ENCODE measurements at regions not wholly inside any gene's neighbourhood (a gene's known extent, or its start where the extent isn't known, plus 50 kb on each side); places are given as distances from the start of the nearest gene placed in this dataset.

GRCh38 chr1:73911849-73912248, 286.1 kb downstream of the LRRIQ3 start:
- CTCF ChIA-PET (ENCODE audit: partially characterized antibody) = no interaction called here
- no peaks in the 10 kb centered on the region for H3K27me3 Mint-ChIP-seq
- no peaks in the 10 kb centered on the region for H3K4me1 Mint-ChIP-seq
- H3K27ac Mint-ChIP-seq = no peak overlapping the region
- Histone ChIP-seq H3K27me3 (ENCODE audit: insufficient read depth, low read length) (no peaks in the 10 kb centered on the region), H3K27ac (ENCODE audit: low read depth, low read length) (no peak overlapping the region), H3K36me3 (ENCODE audit: insufficient read depth, low read length) (no peaks in the 10 kb centered on the region), H3K4me3 (ENCODE audit: low read length in 2 of 2) (no peak overlapping the region), H3K4me1 (ENCODE audit: insufficient read depth, low read length) (no peaks in the 10 kb centered on the region), H3K9me3 (ENCODE audit: control insufficient read depth in 1 of 2, low read length in 2 of 2) (no peaks in the 10 kb centered on the region)
- DNase-seq = no peak
- POLR2A ChIA-PET (ENCODE audit: partially characterized antibody) = no interaction called here
- no peaks in the 10 kb centered on the region for H3K36me3 Mint-ChIP-seq
- intact Hi-C loops (cut with micrococcal nuclease) = no loop called here
- peaks cover 2 to 27% (median 13%) of the 10 kb centered on the region in 8 donors for H3K9me3 Mint-ChIP-seq
- no peak overlapping the region for H3K4me3 Mint-ChIP-seq

DNA sequence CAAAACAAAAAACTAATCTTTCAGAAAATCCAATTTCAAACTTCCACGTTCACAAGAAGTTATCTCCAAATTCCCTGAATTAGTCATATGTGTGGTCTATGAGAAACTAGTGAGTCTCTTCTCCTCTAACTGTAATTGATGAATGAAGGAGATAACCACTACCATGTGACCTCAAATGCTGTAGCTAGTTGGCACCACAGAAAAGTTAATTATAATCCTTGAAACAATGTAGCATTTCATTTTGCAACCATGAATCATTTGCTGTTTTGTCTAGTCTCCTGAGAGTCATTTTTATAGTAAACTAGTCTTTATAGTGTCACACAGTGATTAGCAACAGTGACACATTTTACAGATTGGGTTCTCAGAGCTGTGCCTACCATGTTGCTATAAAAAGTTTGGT, 287.5 kb downstream of the LRRIQ3 start:
- ChIA-PET POLR2A (ENCODE audit: partially characterized antibody) (no interaction called here), CTCF (ENCODE audit: partially characterized antibody) (no interaction called here)
- Histone ChIP-seq H3K27ac (ENCODE audit: low read depth, low read length) (no peak overlapping the region), H3K36me3 (ENCODE audit: insufficient read depth, low read length) (no peaks in the 10 kb centered on the region), H3K4me1 (ENCODE audit: insufficient read depth, low read length) (no peaks in the 10 kb centered on the region), H3K4me3 (ENCODE audit: low read length in 2 of 2) (no peak overlapping the region), H3K9me3 (ENCODE audit: control insufficient read depth in 1 of 2, low read length in 2 of 2) (no peaks in the 10 kb centered on the region), H3K27me3 (ENCODE audit: insufficient read depth, low read length) (no peaks in the 10 kb centered on the region)
- H3K27ac Mint-ChIP-seq = no peak overlapping the region
- H3K4me3 Mint-ChIP-seq = no peak overlapping the region
- no peaks in the 10 kb centered on the region for H3K4me1 Mint-ChIP-seq
- no peaks in the 10 kb centered on the region for H3K36me3 Mint-ChIP-seq
- intact Hi-C loops (cut with micrococcal nuclease) = no loop called here
- no peaks in the 10 kb centered on the region for H3K27me3 Mint-ChIP-seq
- peaks cover 2 to 27% (median 13%) of the 10 kb centered on the region in 8 donors for H3K9me3 Mint-ChIP-seq
- no peak for DNase-seq

- intact Hi-C loops (cut with micrococcal nuclease) = no loop called here
- no peak overlapping the region for H3K4me3 ChIP-seq (ENCODE audit: low read length in 2 of 2)
- H3K9me3 ChIP-seq (ENCODE audit: control insufficient read depth in 1 of 2, low read length in 2 of 2) = no peaks in the 10 kb centered on the region
- peaks cover 2 to 27% (median 13%) of the 10 kb centered on the region in 8 donors for H3K9me3 Mint-ChIP-seq
- H3K27ac ChIP-seq (ENCODE audit: low read depth, low read length) = no peak overlapping the region
- POLR2A ChIA-PET (ENCODE audit: partially characterized antibody) = no interaction called here
- no peaks in the 10 kb centered on the region for H3K27me3 ChIP-seq (ENCODE audit: insufficient read depth, low read length)
- H3K4me1 Mint-ChIP-seq = no peaks in the 10 kb centered on the region
- H3K27me3 Mint-ChIP-seq = no peaks in the 10 kb centered on the region
- no peaks in the 10 kb centered on the region for H3K36me3 Mint-ChIP-seq
- no peaks in the 10 kb centered on the region for H3K36me3 ChIP-seq (ENCODE audit: insufficient read depth, low read length)
- no peaks in the 10 kb centered on the region for H3K4me1 ChIP-seq (ENCODE audit: insufficient read depth, low read length)
- no peak overlapping the region for H3K27ac Mint-ChIP-seq
- CTCF ChIA-PET (ENCODE audit: partially characterized antibody) = no interaction called here
- DNase-seq = no peak
- H3K4me3 Mint-ChIP-seq = no peak overlapping the region
Observed at GRCh38 chr1:73910062-73910461, 287.9 kb downstream of the LRRIQ3 start.

DNA sequence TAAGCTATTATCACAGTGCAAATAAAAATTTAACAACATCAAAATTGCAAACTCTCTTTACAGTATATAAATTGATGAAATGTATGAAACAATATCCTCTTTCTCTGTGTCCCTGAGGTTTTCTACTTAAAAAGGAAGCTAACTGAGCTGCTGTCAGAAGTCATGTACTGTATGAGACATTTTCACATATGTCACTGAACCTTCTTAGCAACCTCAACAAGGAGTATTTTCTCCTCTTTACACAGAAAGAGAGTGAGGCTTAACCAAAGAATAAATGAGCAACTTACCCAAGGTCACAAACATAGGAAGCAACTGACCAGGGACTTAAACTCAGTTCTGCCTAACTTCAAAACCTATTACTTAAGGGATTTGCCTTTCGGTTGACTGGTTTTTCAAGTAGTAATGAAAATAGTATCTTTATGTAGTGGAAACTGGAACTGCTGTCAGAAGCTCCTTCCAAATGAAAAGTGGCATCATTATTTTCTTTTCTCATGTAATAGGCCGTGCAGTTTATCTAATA, 288.9 kb downstream of the LRRIQ3 start:
- Histone ChIP-seq H3K4me1 (ENCODE audit: insufficient read depth, low read length) (no peaks in the 10 kb centered on the region), H3K27ac (ENCODE audit: low read depth, low read length) (no peak overlapping the region), H3K4me3 (ENCODE audit: low read length in 2 of 2) (no peak overlapping the region), H3K9me3 (ENCODE audit: control insufficient read depth in 1 of 2, low read length in 2 of 2) (no peaks in the 10 kb centered on the region), H3K27me3 (ENCODE audit: insufficient read depth, low read length) (no peaks in the 10 kb centered on the region), H3K36me3 (ENCODE audit: insufficient read depth, low read length) (no peaks in the 10 kb centered on the region)
- no peaks in the 10 kb centered on the region for H3K4me1 Mint-ChIP-seq
- H3K9me3 Mint-ChIP-seq = peaks cover 2 to 25% (median 13%) of the 10 kb centered on the region in 8 donors
- ChIA-PET POLR2A (ENCODE audit: partially characterized antibody) (no interaction called here), CTCF (ENCODE audit: partially characterized antibody) (no interaction called here)
- H3K27ac Mint-ChIP-seq = no peak overlapping the region
- no peak overlapping the region for H3K4me3 Mint-ChIP-seq
- no peak for DNase-seq
- intact Hi-C loops (cut with micrococcal nuclease) = no loop called here
- no peaks in the 10 kb centered on the region for H3K27me3 Mint-ChIP-seq
- H3K36me3 Mint-ChIP-seq = no peaks in the 10 kb centered on the region

DNA sequence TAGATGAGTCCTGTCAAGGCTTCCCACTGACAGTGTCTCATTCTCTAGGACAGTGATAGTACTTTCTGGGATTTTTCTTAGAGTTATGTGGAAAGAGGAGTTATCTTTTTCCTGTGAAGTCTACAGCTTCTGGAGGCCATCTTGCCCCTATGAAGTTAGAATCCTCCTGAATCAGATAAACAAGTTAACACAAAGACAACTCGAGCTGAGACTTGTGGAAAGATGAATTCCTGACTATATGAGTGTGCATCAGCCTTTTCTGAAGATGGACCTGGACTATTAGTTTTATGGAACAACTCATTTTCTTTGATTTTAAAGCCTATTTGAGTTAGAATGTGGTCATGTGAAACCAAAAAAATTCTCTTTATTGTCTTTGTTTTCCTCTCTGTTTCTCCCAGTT, 290.9 kb downstream of the LRRIQ3 start:
- no peak overlapping the region for H3K4me3 Mint-ChIP-seq
- POLR2A ChIA-PET (ENCODE audit: partially characterized antibody) = no interaction called here
- DNase-seq = no peak
- no peak overlapping the region for H3K4me3 ChIP-seq (ENCODE audit: low read length in 2 of 2)
- intact Hi-C loops (cut with micrococcal nuclease) = no loop called here
- H3K36me3 ChIP-seq (ENCODE audit: insufficient read depth, low read length) = no peaks in the 10 kb centered on the region
- H3K27ac Mint-ChIP-seq = no peak overlapping the region
- no peaks in the 10 kb centered on the region for H3K27me3 ChIP-seq (ENCODE audit: insufficient read depth, low read length)
- CTCF ChIA-PET (ENCODE audit: partially characterized antibody) = no interaction called here
- no peaks in the 10 kb centered on the region for H3K4me1 ChIP-seq (ENCODE audit: insufficient read depth, low read length)
- H3K9me3 Mint-ChIP-seq = peaks cover 0 to 11% (median 2%) of the 10 kb centered on the region in 8 donors
- no peaks in the 10 kb centered on the region for H3K4me1 Mint-ChIP-seq
- no peaks in the 10 kb centered on the region for H3K36me3 Mint-ChIP-seq
- no peaks in the 10 kb centered on the region for H3K9me3 ChIP-seq (ENCODE audit: control insufficient read depth in 1 of 2, low read length in 2 of 2)
- no peak overlapping the region for H3K27ac ChIP-seq (ENCODE audit: low read depth, low read length)
- no peaks in the 10 kb centered on the region for H3K27me3 Mint-ChIP-seq

GRCh38 chr1:73903092-73903491, 294.9 kb downstream of the LRRIQ3 start:
- no peak for DNase-seq
- Histone ChIP-seq H3K4me1 (ENCODE audit: insufficient read depth, low read length) (no peaks in the 10 kb centered on the region), H3K9me3 (ENCODE audit: control insufficient read depth in 1 of 2, low read length in 2 of 2) (no peaks in the 10 kb centered on the region), H3K27me3 (ENCODE audit: insufficient read depth, low read length) (no peaks in the 10 kb centered on the region), H3K27ac (ENCODE audit: low read depth, low read length) (no peak overlapping the region), H3K4me3 (ENCODE audit: low read length in 2 of 2) (no peak overlapping the region), H3K36me3 (ENCODE audit: insufficient read depth, low read length) (no peaks in the 10 kb centered on the region)
- no peak overlapping the region for H3K27ac Mint-ChIP-seq
- no peaks in the 10 kb centered on the region for H3K27me3 Mint-ChIP-seq
- no peaks in the 10 kb centered on the region for H3K4me1 Mint-ChIP-seq
- POLR2A ChIA-PET (ENCODE audit: partially characterized antibody) = no interaction called here
- H3K36me3 Mint-ChIP-seq = no peaks in the 10 kb centered on the region
- H3K4me3 Mint-ChIP-seq = no peak overlapping the region
- intact Hi-C loops (cut with micrococcal nuclease) = no loop called here
- CTCF ChIA-PET (ENCODE audit: partially characterized antibody) = no interaction called here
- H3K9me3 Mint-ChIP-seq = peaks cover 0 to 4% (median 0%) of the 10 kb centered on the region in 8 donors

DNA sequence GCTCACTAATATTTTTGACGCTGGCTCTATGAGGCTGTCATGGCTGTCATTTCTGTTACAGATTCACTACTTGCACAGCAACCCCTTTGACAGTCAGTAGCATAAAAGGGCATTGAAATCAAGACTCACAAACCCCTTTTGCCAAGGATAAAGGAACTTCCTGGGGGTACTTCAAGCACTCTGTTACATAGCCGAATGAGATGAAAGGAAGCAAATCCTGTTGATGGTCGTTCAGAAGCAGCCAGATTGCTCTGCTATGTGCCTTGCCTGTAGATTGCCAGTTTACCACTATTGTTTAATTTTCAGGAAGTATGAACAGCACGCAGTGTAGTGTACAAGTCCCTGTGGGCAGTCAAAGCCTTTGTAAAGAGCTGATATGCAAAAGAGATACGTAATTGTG, 296.2 kb downstream of the LRRIQ3 start:
- no peak for DNase-seq
- Histone ChIP-seq H3K27ac (ENCODE audit: low read depth, low read length) (no peak overlapping the region), H3K9me3 (ENCODE audit: control insufficient read depth in 1 of 2, low read length in 2 of 2) (no peaks in the 10 kb centered on the region), H3K4me1 (ENCODE audit: insufficient read depth, low read length) (no peaks in the 10 kb centered on the region), H3K4me3 (ENCODE audit: low read length in 2 of 2) (no peak overlapping the region), H3K36me3 (ENCODE audit: insufficient read depth, low read length) (no peaks in the 10 kb centered on the region), H3K27me3 (ENCODE audit: insufficient read depth, low read length) (no peaks in the 10 kb centered on the region)
- Mint-ChIP-seq H3K27me3 (no peaks in the 10 kb centered on the region), H3K9me3 (peaks cover 0 to 4% (median 0%) of the 10 kb centered on the region in 8 donors), H3K27ac (no peak overlapping the region), H3K36me3 (no peaks in the 10 kb centered on the region), H3K4me1 (no peaks in the 10 kb centered on the region), H3K4me3 (no peak overlapping the region)
- intact Hi-C loops (cut with micrococcal nuclease) = no loop called here
- POLR2A ChIA-PET (ENCODE audit: partially characterized antibody) = no interaction called here
- CTCF ChIA-PET (ENCODE audit: partially characterized antibody) = no interaction called here

DNA sequence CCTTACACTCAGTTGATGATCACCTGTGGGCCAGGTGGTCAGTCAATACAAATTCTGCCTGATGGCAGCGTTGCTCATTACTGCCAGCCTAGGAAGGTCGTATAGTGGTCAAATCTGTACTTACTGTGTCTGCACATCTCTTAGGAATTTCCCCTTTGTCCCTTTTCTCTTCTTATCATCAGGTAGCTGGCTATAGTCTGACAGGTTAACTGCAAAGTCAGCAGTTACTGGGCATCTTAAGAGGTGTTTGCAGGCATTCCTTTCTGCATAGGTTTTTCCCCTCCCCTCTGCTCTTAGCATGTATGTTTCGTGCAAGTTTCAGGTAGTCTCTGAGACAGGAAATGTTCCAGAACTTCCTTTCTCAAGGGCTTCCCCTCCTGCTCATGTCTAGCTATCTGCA, 298.7 kb downstream of the LRRIQ3 start:
- Histone ChIP-seq H3K4me1 (ENCODE audit: insufficient read depth, low read length) (no peaks in the 10 kb centered on the region), H3K9me3 (ENCODE audit: control insufficient read depth in 1 of 2, low read length in 2 of 2) (no peaks in the 10 kb centered on the region), H3K36me3 (ENCODE audit: insufficient read depth, low read length) (no peaks in the 10 kb centered on the region), H3K27ac (ENCODE audit: low read depth, low read length) (no peak overlapping the region), H3K27me3 (ENCODE audit: insufficient read depth, low read length) (no peaks in the 10 kb centered on the region), H3K4me3 (ENCODE audit: low read length in 2 of 2) (no peak overlapping the region)
- Mint-ChIP-seq H3K27ac (no peak overlapping the region), H3K4me1 (no peaks in the 10 kb centered on the region), H3K27me3 (no peaks in the 10 kb centered on the region), H3K4me3 (no peak overlapping the region), H3K36me3 (no peaks in the 10 kb centered on the region), H3K9me3 (peaks cover 0 to 2% (median 0%) of the 10 kb centered on the region in 8 donors)
- ChIA-PET POLR2A (ENCODE audit: partially characterized antibody) (no interaction called here), CTCF (ENCODE audit: partially characterized antibody) (no interaction called here)
- intact Hi-C loops (cut with micrococcal nuclease) = no loop called here
- no peak for DNase-seq
